ENCODE measurements at regions not wholly inside any gene's neighbourhood (a gene's known extent, or its start where the extent isn't known, plus 50 kb on each side); places are given as distances from the start of the nearest gene placed in this dataset.

DNA sequence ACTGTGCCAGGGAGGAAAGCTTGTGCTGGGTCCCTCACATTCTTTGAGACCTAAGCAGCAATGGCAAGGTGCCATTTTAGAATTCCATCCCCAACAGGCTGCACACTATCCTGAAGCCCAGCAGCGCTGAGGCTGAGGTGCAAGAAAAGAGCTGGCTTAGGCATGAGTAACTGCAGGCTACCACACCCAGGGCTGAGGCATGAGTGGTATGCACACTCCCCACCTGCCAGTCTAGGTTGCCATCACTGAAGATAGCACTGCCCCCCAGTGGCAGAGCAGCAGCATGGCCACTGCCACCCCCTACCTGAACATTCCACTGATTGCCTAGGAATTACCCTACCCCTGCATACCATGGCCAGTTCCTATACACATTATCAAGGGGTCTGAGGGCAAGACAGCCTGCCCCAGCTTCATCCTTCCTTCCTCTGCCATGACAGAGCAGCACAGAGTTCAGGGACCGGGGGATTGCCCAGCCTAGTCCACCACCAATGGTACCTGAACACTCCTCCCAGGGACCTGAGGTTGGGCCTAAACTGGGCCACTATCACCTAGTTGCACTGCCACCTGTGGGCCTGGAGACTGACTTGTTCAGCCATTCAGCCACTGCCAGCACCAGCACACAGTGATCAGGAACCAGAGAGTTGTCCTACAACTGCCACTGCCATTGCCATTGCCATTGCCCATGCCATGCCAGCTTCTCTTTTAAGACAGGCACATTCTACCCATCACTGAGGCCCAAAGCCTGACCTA, 129.8 kb downstream of the SATB1 start:
- H3K9me3 ChIP-seq (ENCODE audit: control insufficient read depth in 1 of 2, insufficient read depth in 1 of 2, low read length in 2 of 2): peaks cover 11 to 14% of the 10 kb centered on the region in 2 experiments
- no peak overlapping the region for H3K4me3 Mint-ChIP-seq
- H3K4me1 Mint-ChIP-seq (ENCODE audit: low read depth): no peaks in the 10 kb centered on the region
- intact Hi-C loops (cut with DNase I, micrococcal nuclease): no loop called here
- TF ChIP-seq CTCF (IDR thresholded peaks at IDR 0.05): no peak
- CTCF ChIA-PET: no interaction called here
- POLR2A ChIA-PET: no interaction called here
- H3K27ac Mint-ChIP-seq: no peak overlapping the region
- no peaks in the 10 kb centered on the region for H3K36me3 ChIP-seq (ENCODE audit: insufficient read depth, low read length)
- no peak overlapping the region for H3K4me3 ChIP-seq (ENCODE audit: low read length)
- DNase-seq: peak in 2 of 14 experiments; percentile 2 to 9
- H3K27me3 ChIP-seq (ENCODE audit: control insufficient read depth in 1 of 2, insufficient read depth in 2 of 2, low read length in 2 of 2): no peaks in the 10 kb centered on the region
- ATAC-seq (ENCODE audit: poor library complexity): no peak
- H3K4me1 ChIP-seq (ENCODE audit: insufficient read depth, low read length): no peaks in the 10 kb centered on the region
- H3K36me3 Mint-ChIP-seq (ENCODE audit: low read depth): no peaks in the 10 kb centered on the region
- H3K27ac ChIP-seq (ENCODE audit: low read depth in 1 of 2, low read length in 2 of 2): no peak overlapping the region
- H3K27me3 Mint-ChIP-seq: no peaks in the 10 kb centered on the region
- H3K9me3 Mint-ChIP-seq: peaks cover 3% of the 10 kb centered on the region

- intact Hi-C loops (cut with DNase I, micrococcal nuclease): no loop called here
- Mint-ChIP-seq H3K27ac (no peak overlapping the region), H3K36me3 (ENCODE audit: low read depth) (no peaks in the 10 kb centered on the region), H3K9me3 (no peaks in the 10 kb centered on the region), H3K4me1 (ENCODE audit: low read depth) (no peaks in the 10 kb centered on the region), H3K4me3 (no peak overlapping the region), H3K27me3 (no peaks in the 10 kb centered on the region)
- DNase-seq (no peak), ATAC-seq (ENCODE audit: poor library complexity) (no peak)
- CTCF ChIA-PET: no interaction called here
- POLR2A ChIA-PET: no interaction called here
- H3K9me3 ChIP-seq (ENCODE audit: control insufficient read depth in 1 of 2, insufficient read depth in 1 of 2, low read length in 2 of 2): peaks cover 0 to 3% of the 10 kb centered on the region in 2 experiments
- no peaks in the 10 kb centered on the region for H3K4me1 ChIP-seq (ENCODE audit: insufficient read depth, low read length)
- no peak overlapping the region for H3K4me3 ChIP-seq (ENCODE audit: low read length)
- TF ChIP-seq CTCF (IDR thresholded peaks at IDR 0.05): no peak
- no peak overlapping the region for H3K27ac ChIP-seq (ENCODE audit: low read depth in 1 of 2, low read length in 2 of 2)
- H3K36me3 ChIP-seq (ENCODE audit: insufficient read depth, low read length): no peaks in the 10 kb centered on the region
- no peaks in the 10 kb centered on the region for H3K27me3 ChIP-seq (ENCODE audit: control insufficient read depth in 1 of 2, insufficient read depth in 2 of 2, low read length in 2 of 2)
Measured at GRCh38 chr3:18290157-18290556, 135.0 kb downstream of the SATB1 start.

GRCh38 chr3:18288243-18288642, 136.9 kb downstream of the SATB1 start:
- H3K27me3 Mint-ChIP-seq: no peaks in the 10 kb centered on the region
- no peak overlapping the region for H3K27ac Mint-ChIP-seq
- Histone ChIP-seq H3K4me3 (ENCODE audit: low read length) (no peak overlapping the region), H3K9me3 (ENCODE audit: control insufficient read depth in 1 of 2, insufficient read depth in 1 of 2, low read length in 2 of 2) (no peaks in the 10 kb centered on the region), H3K27ac (ENCODE audit: low read depth in 1 of 2, low read length in 2 of 2) (no peak overlapping the region), H3K27me3 (ENCODE audit: control insufficient read depth in 1 of 2, insufficient read depth in 2 of 2, low read length in 2 of 2) (no peaks in the 10 kb centered on the region), H3K4me1 (ENCODE audit: insufficient read depth, low read length) (no peaks in the 10 kb centered on the region), H3K36me3 (ENCODE audit: insufficient read depth, low read length) (no peaks in the 10 kb centered on the region)
- H3K9me3 Mint-ChIP-seq: no peaks in the 10 kb centered on the region
- POLR2A ChIA-PET: no interaction called here
- DNase-seq (no peak), ATAC-seq (ENCODE audit: poor library complexity) (no peak)
- H3K36me3 Mint-ChIP-seq (ENCODE audit: low read depth): no peaks in the 10 kb centered on the region
- intact Hi-C loops (cut with DNase I, micrococcal nuclease): no loop called here
- TF ChIP-seq CTCF (IDR thresholded peaks at IDR 0.05): no peak
- no peak overlapping the region for H3K4me3 Mint-ChIP-seq
- no peaks in the 10 kb centered on the region for H3K4me1 Mint-ChIP-seq (ENCODE audit: low read depth)
- CTCF ChIA-PET: no interaction called here
